ENCODE measurements at regions not wholly inside any gene's neighbourhood (a gene's known extent, or its start where the extent isn't known, plus 50 kb on each side); places are given as distances from the start of the nearest gene placed in this dataset.

GRCh38 chr4:187577941-187578480 lies 417.6 kb upstream of the ZFP42 start:
- no TSS peak for BruUV-seq (replicated peaks)
- ChIA-PET CTCF (no interaction called here), POLR2A (ENCODE audit: low non-redundant PET) (no interaction called here)
- Histone ChIP-seq H3K9me3 (ENCODE audit: low read depth, low read length, poor library complexity, severe bottlenecking) (no peaks in the 10 kb centered on the region), H3K27ac (ENCODE audit: low read depth, low read length, poor library complexity, severe bottlenecking) (no peak overlapping the region), H3K4me1 (ENCODE audit: insufficient read depth, low read length, poor library complexity, severe bottlenecking) (no peaks in the 10 kb centered on the region), H3K4me3 (ENCODE audit: low read depth, low read length, poor library complexity, severe bottlenecking) (no peak overlapping the region), H3K27me3 (replicated peaks; ENCODE audit: insufficient read depth, low read depth, low read length, poor library complexity) (peaks cover 23% of the 10 kb centered on the region), H3K36me3 (ENCODE audit: insufficient read depth, low read length, poor library complexity, severe bottlenecking) (no peaks in the 10 kb centered on the region)
- intact Hi-C loops (cut with micrococcal nuclease; ENCODE audit: unreplicated experiment): no loop called here
- DNase-seq (ENCODE audit: low spot score): no peak
- TF ChIP-seq EZH2 (IDR thresholded peaks at IDR 0.05; ENCODE audit: borderline replicate concordance, low read depth, low read length, poor library complexity, severe bottlenecking): no peak
- TF ChIP-seq CTCF (conservative IDR thresholded peaks at IDR 0.05; ENCODE audit: low read depth, low read length): no peak

- ChIA-PET POLR2A (ENCODE audit: low non-redundant PET) (no interaction called here), CTCF (no interaction called here)
- Histone ChIP-seq H3K27me3 (replicated peaks; ENCODE audit: insufficient read depth, low read depth, low read length, poor library complexity) (peaks cover 11% of the 10 kb centered on the region), H3K4me1 (ENCODE audit: insufficient read depth, low read length, poor library complexity, severe bottlenecking) (no peaks in the 10 kb centered on the region), H3K27ac (ENCODE audit: low read depth, low read length, poor library complexity, severe bottlenecking) (no peak overlapping the region), H3K4me3 (ENCODE audit: low read depth, low read length, poor library complexity, severe bottlenecking) (no peak overlapping the region), H3K36me3 (ENCODE audit: insufficient read depth, low read length, poor library complexity, severe bottlenecking) (no peaks in the 10 kb centered on the region), H3K9me3 (ENCODE audit: low read depth, low read length, poor library complexity, severe bottlenecking) (no peaks in the 10 kb centered on the region)
- intact Hi-C loops (cut with micrococcal nuclease; ENCODE audit: unreplicated experiment): no loop called here
- TF ChIP-seq CTCF (conservative IDR thresholded peaks at IDR 0.05; ENCODE audit: low read depth, low read length): no peak
- TF ChIP-seq EZH2 (IDR thresholded peaks at IDR 0.05; ENCODE audit: borderline replicate concordance, low read depth, low read length, poor library complexity, severe bottlenecking): no peak
- BruUV-seq (replicated peaks): no TSS peak
- DNase-seq (ENCODE audit: low spot score): no peak
Observed at GRCh38 chr4:187586892-187587291, 408.7 kb upstream of the ZFP42 start.

- no peak for DNase-seq (ENCODE audit: low spot score)
- no TSS peak for BruUV-seq (replicated peaks)
- CTCF ChIA-PET: no interaction called here
- no peak for TF ChIP-seq EZH2 (IDR thresholded peaks at IDR 0.05; ENCODE audit: borderline replicate concordance, low read depth, low read length, poor library complexity, severe bottlenecking)
- no peak for TF ChIP-seq CTCF (conservative IDR thresholded peaks at IDR 0.05; ENCODE audit: low read depth, low read length)
- no peaks in the 10 kb centered on the region for H3K9me3 ChIP-seq (ENCODE audit: low read depth, low read length, poor library complexity, severe bottlenecking)
- H3K27me3 ChIP-seq (replicated peaks; ENCODE audit: insufficient read depth, low read depth, low read length, poor library complexity): peaks cover 8% of the 10 kb centered on the region
- no peak overlapping the region for H3K27ac ChIP-seq (ENCODE audit: low read depth, low read length, poor library complexity, severe bottlenecking)
- intact Hi-C loops (cut with micrococcal nuclease; ENCODE audit: unreplicated experiment): no loop called here
- H3K4me3 ChIP-seq (ENCODE audit: low read depth, low read length, poor library complexity, severe bottlenecking): no peak overlapping the region
- H3K36me3 ChIP-seq (ENCODE audit: insufficient read depth, low read length, poor library complexity, severe bottlenecking): no peaks in the 10 kb centered on the region
- peaks cover 23% of the 10 kb centered on the region for H3K4me1 ChIP-seq (ENCODE audit: insufficient read depth, low read length, poor library complexity, severe bottlenecking)
- POLR2A ChIA-PET (ENCODE audit: low non-redundant PET): no interaction called here
Observed at GRCh38 chr4:187598196-187598595, 397.4 kb upstream of the ZFP42 start.

Measured in A673 (cell line).